Calu3 (cell line): ENCODE measurements at regions not wholly inside any gene's neighbourhood (a gene's known extent, or its start where the extent isn't known, plus 50 kb on each side); places are given as distances from the start of the nearest gene placed in this dataset.

ENCODE experiments used
- BruUV-seq: library from RNA; stranded (reverse); fragments of 400-500 nt; replicated peaks from 2 replicates; lab custom pipeline; 2021; lab: Mats Ljungman, UMichigan
- CTCF ChIA-PET: fragments of 300-600 bp; sonication (Branson Sonifier 250); formaldehyde crosslinking; loops from one replicate; lab custom pipeline; 2022; ENCODE audit warnings: antibody characterized with exemption; lab: Charles Lee
- DNase-seq: peaks from one replicate; pipeline ENCODE4 v3.0.0; 2022
- H3K27ac Mint-ChIP-seq: one replicate; pipeline ENCODE4 v1.8.0; 2022; ENCODE audit warnings: mixed read lengths; ENCODE audit not compliant: unreplicated experiment
- H3K27me3 Mint-ChIP-seq: one replicate; pipeline ENCODE4 v1.8.0; 2022; ENCODE audit warnings: mixed read lengths; ENCODE audit not compliant: unreplicated experiment
- H3K36me3 Mint-ChIP-seq: one replicate; pipeline ENCODE4 v1.8.0; 2022; ENCODE audit warnings: mild to moderate bottlenecking, moderate library complexity, mixed read lengths; ENCODE audit not compliant: insufficient read depth, unreplicated experiment
- H3K4me1 Mint-ChIP-seq: one replicate; pipeline ENCODE4 v1.8.0; 2022; ENCODE audit warnings: mild to moderate bottlenecking, low read depth, mixed read lengths; ENCODE audit not compliant: unreplicated experiment
- H3K4me3 Mint-ChIP-seq: one replicate; pipeline ENCODE4 v1.8.0; 2022; ENCODE audit warnings: mild to moderate bottlenecking, low read depth, moderate library complexity, mixed read lengths; ENCODE audit not compliant: unreplicated experiment
- H3K9me3 Mint-ChIP-seq: one replicate; pipeline ENCODE4 v1.8.0; 2022; ENCODE audit warnings: low read depth, mixed read lengths; ENCODE audit not compliant: unreplicated experiment
- CTCF ChIP-seq: fragments of 200-600 bp; IDR thresholded peaks from one replicate; pipeline ENCODE4 v1.8.0; 2022; ENCODE audit warnings: antibody characterized with exemption; ENCODE audit not compliant: unreplicated experiment
- intact Hi-C: fragments of 100-400 bp; cut with micrococcal nuclease; formaldehyde crosslinking; loops from one replicate; pipeline ENCODE4 v1.10.0; 2022; ENCODE audit not compliant: unreplicated experiment

- no peak for TF ChIP-seq CTCF
- CTCF ChIA-PET = no interaction called here
- intact Hi-C loops = no loop called here
- H3K27ac Mint-ChIP-seq = no peak overlapping the region
- H3K36me3 Mint-ChIP-seq = no peaks in the 10 kb centered on the region
- H3K4me3 Mint-ChIP-seq = no peak overlapping the region
- DNase-seq = no peak
- BruUV-seq = no TSS peak
- H3K4me1 Mint-ChIP-seq = no peaks in the 10 kb centered on the region
- peaks cover 9% of the 10 kb centered on the region for H3K9me3 Mint-ChIP-seq
- H3K27me3 Mint-ChIP-seq = no peaks in the 10 kb centered on the region
These were observed 815.1 kb upstream of the POU3F4 start for GRCh38 chrX:82692991-82693390.

GRCh38 chrX:82695066-82695465 is 813.0 kb upstream of the POU3F4 start:
- no TSS peak for BruUV-seq
- no peaks in the 10 kb centered on the region for H3K27me3 Mint-ChIP-seq
- no peak for TF ChIP-seq CTCF
- H3K9me3 Mint-ChIP-seq = peaks cover 2% of the 10 kb centered on the region
- CTCF ChIA-PET = no interaction called here
- intact Hi-C loops = no loop called here
- H3K4me3 Mint-ChIP-seq = no peak overlapping the region
- no peak for DNase-seq
- no peak overlapping the region for H3K27ac Mint-ChIP-seq
- H3K36me3 Mint-ChIP-seq = no peaks in the 10 kb centered on the region
- no peaks in the 10 kb centered on the region for H3K4me1 Mint-ChIP-seq

GRCh38 chrX:82703551-82703950 is 804.5 kb upstream of the POU3F4 start:
- BruUV-seq = no TSS peak
- Mint-ChIP-seq H3K36me3 (no peaks in the 10 kb centered on the region), H3K27ac (no peak overlapping the region), H3K4me3 (no peak overlapping the region), H3K9me3 (no peaks in the 10 kb centered on the region), H3K4me1 (no peaks in the 10 kb centered on the region), H3K27me3 (no peaks in the 10 kb centered on the region)
- CTCF ChIA-PET = no interaction called here
- DNase-seq = no peak
- no peak for TF ChIP-seq CTCF
- intact Hi-C loops = no loop called here

GRCh38 chrX:82711457-82711856 is 796.6 kb upstream of the POU3F4 start:
- H3K9me3 Mint-ChIP-seq = no peaks in the 10 kb centered on the region
- intact Hi-C loops = no loop called here
- H3K27me3 Mint-ChIP-seq = no peaks in the 10 kb centered on the region
- no peaks in the 10 kb centered on the region for H3K36me3 Mint-ChIP-seq
- no peak overlapping the region for H3K27ac Mint-ChIP-seq
- no peak for DNase-seq
- CTCF ChIA-PET = no interaction called here
- H3K4me1 Mint-ChIP-seq = no peaks in the 10 kb centered on the region
- no TSS peak for BruUV-seq
- no peak overlapping the region for H3K4me3 Mint-ChIP-seq
- TF ChIP-seq CTCF = no peak
